Osteoblast (primary cell): ENCODE measurements at regions not wholly inside any gene's neighbourhood (a gene's known extent, or its start where the extent isn't known, plus 50 kb on each side); places are given as distances from the start of the nearest gene placed in this dataset.

Experiments used
- DNase-seq: peaks from one replicate; pipeline ENCODE4 v3.0.0; 2011; ENCODE audit warnings: low spot score, mixed read lengths; ENCODE audit not compliant: insufficient read length; ENCODE audit errors: missing footprints
- H2AFZ ChIP-seq: 2 replicates; pipeline ENCODE4 v1.6.0; 2011; ENCODE audit warnings: mild to moderate bottlenecking, low read length
- H3K27ac ChIP-seq: 2 replicates; pipeline ENCODE4 v1.5.1; 2011; ENCODE audit warnings: mild to moderate bottlenecking, low read depth, low read length, moderate library complexity
- H3K27me3 ChIP-seq: 2 replicates; pipeline ENCODE4 v1.6.0; 2012; ENCODE audit warnings: mild to moderate bottlenecking, control low read depth, inconsistent platforms, low read length, moderate library complexity; ENCODE audit not compliant: insufficient read depth
- H3K36me3 ChIP-seq: 2 replicates; pipeline ENCODE4 v1.5.1; 2011; ENCODE audit warnings: mild to moderate bottlenecking, low read length, control low read depth, moderate library complexity; ENCODE audit not compliant: insufficient read depth
- H3K4me1 ChIP-seq: 2 replicates; pipeline ENCODE4 v1.5.1; 2011; ENCODE audit warnings: mild to moderate bottlenecking, low read length, control low read depth, moderate library complexity; ENCODE audit not compliant: insufficient read depth
- H3K4me2 ChIP-seq: 2 replicates; pipeline ENCODE4 v1.6.0; 2011; ENCODE audit warnings: mild to moderate bottlenecking, low read length; ENCODE audit not compliant: insufficient read depth
- H3K4me3 ChIP-seq: fragments of 200-600 bp; sonication (generic); 3 replicates; pipeline ENCODE4 v1.5.1; 2012; ENCODE audit warnings: mild to moderate bottlenecking, low read length, inconsistent platforms; ENCODE audit not compliant: insufficient read depth
- H3K79me2 ChIP-seq: 2 replicates; pipeline ENCODE4 v1.6.0; 2012; ENCODE audit warnings: mild to moderate bottlenecking, low read length, control low read depth, inconsistent platforms; ENCODE audit not compliant: insufficient read depth
- H3K9me3 ChIP-seq: 2 replicates; pipeline ENCODE4 v1.5.1; 2011; ENCODE audit warnings: low read depth, low read length, control low read depth
- H4K20me1 ChIP-seq: 2 replicates; pipeline ENCODE4 v1.6.0; 2012; ENCODE audit warnings: mild to moderate bottlenecking, low read length, control low read depth; ENCODE audit not compliant: insufficient read depth
- CTCF ChIP-seq: IDR thresholded peaks from 2 replicates; pipeline ENCODE4 v1.5.1; 2011; ENCODE audit warnings: mild to moderate bottlenecking, low read depth, low read length, moderate library complexity; ENCODE audit errors: extremely low read depth

- no peaks in the 10 kb centered on the region for H3K36me3 ChIP-seq
- no peak overlapping the region for H3K27ac ChIP-seq
- H4K20me1 ChIP-seq = no peaks in the 10 kb centered on the region
- H3K4me3 ChIP-seq = no peak overlapping the region
- no peaks in the 10 kb centered on the region for H3K27me3 ChIP-seq
- no peaks in the 10 kb centered on the region for H3K4me1 ChIP-seq
- H3K79me2 ChIP-seq = no peaks in the 10 kb centered on the region
- H3K9me3 ChIP-seq = no peaks in the 10 kb centered on the region
- DNase-seq = no peak
- TF ChIP-seq CTCF = no peak
- H3K4me2 ChIP-seq = no peak overlapping the region
- no peak overlapping the region for H2AFZ ChIP-seq
These were observed 308.0 kb downstream of the MAP2K6 start for GRCh38 chr17:69722518-69722917.

- Histone ChIP-seq H3K79me2 (no peaks in the 10 kb centered on the region), H3K27ac (no peak overlapping the region), H2AFZ (no peak overlapping the region), H3K9me3 (no peaks in the 10 kb centered on the region), H4K20me1 (no peaks in the 10 kb centered on the region), H3K36me3 (no peaks in the 10 kb centered on the region), H3K4me2 (no peak overlapping the region), H3K4me1 (no peaks in the 10 kb centered on the region), H3K27me3 (no peaks in the 10 kb centered on the region), H3K4me3 (no peak overlapping the region)
- no peak for DNase-seq
- TF ChIP-seq CTCF = no peak
These were observed 308.8 kb downstream of the MAP2K6 start for GRCh38 chr17:69723316-69723715.

GRCh38 chr17:69723741-69724140, 309.2 kb downstream of the MAP2K6 start:
- TF ChIP-seq CTCF = peak; percentile 34
- no peak overlapping the region for H3K4me3 ChIP-seq
- H2AFZ ChIP-seq = no peak overlapping the region
- H4K20me1 ChIP-seq = no peaks in the 10 kb centered on the region
- H3K27me3 ChIP-seq = no peaks in the 10 kb centered on the region
- peak; percentile 0 for DNase-seq
- H3K4me2 ChIP-seq = no peak overlapping the region
- H3K36me3 ChIP-seq = no peaks in the 10 kb centered on the region
- H3K4me1 ChIP-seq = no peaks in the 10 kb centered on the region
- H3K27ac ChIP-seq = no peak overlapping the region
- H3K9me3 ChIP-seq = no peaks in the 10 kb centered on the region
- H3K79me2 ChIP-seq = no peaks in the 10 kb centered on the region

- Histone ChIP-seq H3K4me2 (no peak overlapping the region), H3K9me3 (no peaks in the 10 kb centered on the region), H3K36me3 (no peaks in the 10 kb centered on the region), H4K20me1 (no peaks in the 10 kb centered on the region), H2AFZ (no peak overlapping the region), H3K79me2 (no peaks in the 10 kb centered on the region), H3K4me1 (no peaks in the 10 kb centered on the region), H3K4me3 (no peak overlapping the region), H3K27ac (no peak overlapping the region), H3K27me3 (no peaks in the 10 kb centered on the region)
- TF ChIP-seq CTCF = no peak
- DNase-seq = no peak
These were observed 309.7 kb downstream of the MAP2K6 start for GRCh38 chr17:69724238-69724637.
